ENCODE measurements at regions not wholly inside any gene's neighbourhood (a gene's known extent, or its start where the extent isn't known, plus 50 kb on each side); places are given as distances from the start of the nearest gene placed in this dataset.

DNA sequence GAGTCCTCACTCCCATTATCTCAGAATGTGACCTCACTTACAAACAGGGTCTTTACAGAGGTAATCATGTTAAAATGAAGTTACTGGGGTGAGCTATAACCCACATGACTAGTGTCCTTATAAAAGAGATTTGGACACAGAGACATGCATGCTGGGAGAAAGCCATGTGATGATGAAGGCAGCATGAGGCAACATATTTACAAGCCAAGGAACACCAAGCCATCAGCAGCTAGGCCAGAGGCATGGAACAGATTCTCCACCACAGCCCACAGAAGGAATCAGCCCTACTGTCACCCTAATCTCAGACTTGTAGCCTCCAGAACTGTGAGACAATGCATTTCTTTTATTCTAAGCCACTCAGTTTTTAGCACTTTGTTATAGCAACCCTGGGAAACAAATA, 171.9 kb downstream of the EN1 start:
- TF ChIP-seq CTCF (conservative IDR thresholded peaks at IDR 0.05; ENCODE audit: low read depth, low read length) (no peak), EZH2 (IDR thresholded peaks at IDR 0.05; ENCODE audit: borderline replicate concordance, low read depth, low read length, poor library complexity, severe bottlenecking) (no peak)

Measured in A673 (cell line).